ENCODE measurements at regions not wholly inside any gene's neighbourhood (a gene's known extent, or its start where the extent isn't known, plus 50 kb on each side); places are given as distances from the start of the nearest gene placed in this dataset.

GRCh38 chr5:104199771-104200170 lies 637.2 kb upstream of the NUDT12 start:
- TF ChIP-seq, protein P1, sequence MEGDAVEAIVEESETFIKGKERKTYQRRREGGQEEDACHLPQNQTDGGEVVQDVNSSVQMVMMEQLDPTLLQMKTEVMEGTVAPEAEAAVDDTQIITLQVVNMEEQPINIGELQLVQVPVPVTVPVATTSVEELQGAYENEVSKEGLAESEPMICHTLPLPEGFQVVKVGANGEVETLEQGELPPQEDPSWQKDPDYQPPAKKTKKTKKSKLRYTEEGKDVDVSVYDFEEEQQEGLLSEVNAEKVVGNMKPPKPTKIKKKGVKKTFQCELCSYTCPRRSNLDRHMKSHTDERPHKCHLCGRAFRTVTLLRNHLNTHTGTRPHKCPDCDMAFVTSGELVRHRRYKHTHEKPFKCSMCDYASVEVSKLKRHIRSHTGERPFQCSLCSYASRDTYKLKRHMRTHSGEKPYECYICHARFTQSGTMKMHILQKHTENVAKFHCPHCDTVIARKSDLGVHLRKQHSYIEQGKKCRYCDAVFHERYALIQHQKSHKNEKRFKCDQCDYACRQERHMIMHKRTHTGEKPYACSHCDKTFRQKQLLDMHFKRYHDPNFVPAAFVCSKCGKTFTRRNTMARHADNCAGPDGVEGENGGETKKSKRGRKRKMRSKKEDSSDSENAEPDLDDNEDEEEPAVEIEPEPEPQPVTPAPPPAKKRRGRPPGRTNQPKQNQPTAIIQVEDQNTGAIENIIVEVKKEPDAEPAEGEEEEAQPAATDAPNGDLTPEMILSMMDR (conservative IDR thresholded peaks at IDR 0.05; ENCODE audit: low read depth, low read length), result no peak
- no peak for TF ChIP-seq EZH2 (IDR thresholded peaks at IDR 0.05; ENCODE audit: borderline replicate concordance, low read depth, low read length, poor library complexity, severe bottlenecking)

All from A673 (cell line).